Esophagus squamous epithelium (tissue), 5 donors: ENCODE measurements at regions not wholly inside any gene's neighbourhood (a gene's known extent, or its start where the extent isn't known, plus 50 kb on each side); places are given as distances from the start of the nearest gene placed in this dataset.

Experiments used
- DNase-seq: peaks from one replicate; lab custom pipeline; 2025; lab: John Stamatoyannopoulos, UW
- H3K27ac ChIP-seq, 4 donors: fragments of 200-600 bp; sonication (generic); one replicate each; pipeline ENCODE4 v1.5.1; 2016 to 2019; ENCODE audit warnings: mild to moderate bottlenecking in 1 of 4
- H3K27me3 ChIP-seq, 4 donors: fragments of 200-600 bp; sonication (generic); 1 replicate in 3 of 4; 2 replicates in 1 of 4; pipeline versions ENCODE4 v1.5.1 to v1.6.0; 2017 to 2021; ENCODE audit warnings: antibody characterized with exemption in 1 of 4
- H3K36me3 ChIP-seq, 3 donors: fragments of 200-600 bp; sonication (generic); one replicate each; pipeline ENCODE4 v1.5.1; 2016 to 2019
- H3K4me1 ChIP-seq, 3 donors: fragments of 200-600 bp; sonication (generic); one replicate each; pipeline ENCODE4 v1.5.1; 2017 to 2019
- H3K4me3 ChIP-seq, 4 donors: fragments of 200-600 bp; sonication (generic); 1 replicate in 3 of 4; 2 replicates in 1 of 4; pipeline ENCODE4 v1.5.1; 2016 to 2019; ENCODE audit warnings: mild to moderate bottlenecking in 2 of 4, moderate library complexity in 1 of 4
- H3K9me3 ChIP-seq, 3 donors: fragments of 200-600 bp; sonication (generic); one replicate each; pipeline ENCODE4 v1.5.1; 2016 to 2019
- CTCF ChIP-seq, 6 experiments: fragments of 450-650 bp in 4 of 6; fragments of 200-600 bp in 2 of 6; sonication (generic) in 2 of 6; IDR thresholded peaks; one replicate each; pipeline ENCODE4 v1.5.1; 2016 to 2019; ENCODE audit warnings: antibody characterized with exemption in 6 of 6, mild to moderate bottlenecking in 4 of 6, moderate library complexity in 4 of 6
- POLR2A ChIP-seq, 4 donors: fragments of 450-650 bp; IDR thresholded peaks; one replicate each; pipeline ENCODE4 v1.6.1; 2017; ENCODE audit warnings: antibody characterized with exemption in 4 of 4, mild to moderate bottlenecking in 4 of 4, moderate library complexity in 3 of 4
- WGBS, 2 donors: methylation state at CpG; one replicate each; pipeline ENCODE4 v1.1.5; 2018; 5-methylcytosine and 5-hydroxymethylcytosine counted together
- intact Hi-C: fragments of 100-400 bp; cut with DNase I; formaldehyde crosslinking; loops from one replicate; pipeline ENCODE4 v1.15.0; 2022
- donor health status: DM: yes; HTN: yes; CAD: no.

- H3K27me3 ChIP-seq, result no peaks in the 10 kb centered on the region
- H3K27ac ChIP-seq, result no peak overlapping the region
- intact Hi-C loops, result no loop called here
- 70 to 82% methylated on average over 1 of the region's 1 CpG for WGBS, 2 donors
- no peak for TF ChIP-seq POLR2A (IDR thresholded peaks at IDR 0.05)
- no peak for TF ChIP-seq CTCF (IDR thresholded peaks at IDR 0.05)
- H3K4me1 ChIP-seq, result no peaks in the 10 kb centered on the region
- H3K4me3 ChIP-seq, result no peak overlapping the region
- H3K36me3 ChIP-seq, result no peaks in the 10 kb centered on the region
- DNase-seq, result no peak
- H3K9me3 ChIP-seq, result peaks cover 0 to 31% (median 15%) of the 10 kb centered on the region in 3 donors
Observed at GRCh38 chr5:45799388-45799787, 103.2 kb upstream of the HCN1 start.

- no peaks in the 10 kb centered on the region for H3K36me3 ChIP-seq
- H3K9me3 ChIP-seq, result peaks cover 0 to 25% (median 15%) of the 10 kb centered on the region in 3 donors
- H3K27ac ChIP-seq, result no peak overlapping the region
- 50 to 89% methylated on average over 1 of the region's 1 CpG for WGBS, 2 donors
- H3K4me1 ChIP-seq, result no peaks in the 10 kb centered on the region
- H3K4me3 ChIP-seq, result no peak overlapping the region
- no peaks in the 10 kb centered on the region for H3K27me3 ChIP-seq
- DNase-seq, result no peak
- TF ChIP-seq CTCF (IDR thresholded peaks at IDR 0.05), result peak in 1 of 6 experiments; percentile 15
- TF ChIP-seq POLR2A (IDR thresholded peaks at IDR 0.05), result no peak
- intact Hi-C loops, result no loop called here
Observed at GRCh38 chr5:45796959-45797553, 100.9 kb upstream of the HCN1 start.

- Histone ChIP-seq H3K4me1 (no peaks in the 10 kb centered on the region), H3K9me3 (peaks cover 0 to 14% (median 12%) of the 10 kb centered on the region in 3 donors), H3K27ac (no peak overlapping the region), H3K4me3 (no peak overlapping the region), H3K27me3 (no peaks in the 10 kb centered on the region), H3K36me3 (no peaks in the 10 kb centered on the region)
- TF ChIP-seq CTCF (IDR thresholded peaks at IDR 0.05), result no peak
- no peak for TF ChIP-seq POLR2A (IDR thresholded peaks at IDR 0.05)
- WGBS, 2 donors, result 29 to 57% methylated on average over 1 of the region's 1 CpG
- intact Hi-C loops, result no loop called here
- no peak for DNase-seq
Observed at GRCh38 chr5:45795458-45795857, 99.3 kb upstream of the HCN1 start.

DNA sequence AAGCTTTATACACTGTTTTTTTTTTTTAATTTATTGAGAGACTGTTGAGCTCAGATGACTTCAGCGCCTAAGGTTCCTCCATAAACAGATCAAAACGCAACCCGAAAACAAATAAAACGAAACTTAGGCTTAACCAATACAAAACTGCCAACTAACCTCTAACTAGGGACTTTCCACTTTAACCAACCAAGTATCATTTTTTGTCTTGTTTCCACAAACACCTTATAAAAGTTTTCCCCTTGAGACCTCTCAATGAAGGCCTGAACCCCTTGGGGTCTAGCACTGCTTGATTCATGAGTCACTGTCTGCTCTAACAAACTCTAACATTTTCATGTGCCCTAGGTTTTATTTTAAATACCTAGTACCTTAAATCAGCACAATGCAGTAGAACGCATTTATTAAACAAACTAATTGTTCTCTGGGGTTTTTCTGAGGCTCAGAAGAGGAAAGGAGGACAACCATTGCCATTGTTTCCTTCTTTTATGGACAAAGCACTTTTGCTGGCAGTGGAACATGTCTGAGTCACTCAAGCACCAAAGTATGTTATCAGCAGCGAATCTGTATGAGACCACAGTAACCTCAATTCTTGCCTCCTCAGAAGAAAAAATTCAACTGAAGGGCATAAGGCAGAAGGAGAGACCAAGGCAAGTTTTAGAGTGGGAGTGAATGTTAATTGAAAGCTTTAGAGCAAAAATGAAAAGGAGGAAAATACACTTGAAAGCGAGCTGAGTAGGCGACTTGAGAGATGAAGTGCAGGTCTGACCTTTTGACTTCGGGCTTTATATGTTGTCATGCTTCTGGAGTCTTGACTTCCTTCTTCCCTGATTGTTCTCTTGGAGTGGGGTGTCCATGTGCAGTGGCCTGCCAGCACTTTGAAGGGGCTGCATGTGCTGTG lies 97.7 kb upstream of the HCN1 start:
- intact Hi-C loops, result no loop called here
- H3K9me3 ChIP-seq, result peaks cover 0 to 5% (median 5%) of the 10 kb centered on the region in 3 donors
- no peaks in the 10 kb centered on the region for H3K4me1 ChIP-seq
- DNase-seq, result no peak
- no peak overlapping the region for H3K4me3 ChIP-seq
- H3K36me3 ChIP-seq, result no peaks in the 10 kb centered on the region
- no peaks in the 10 kb centered on the region for H3K27me3 ChIP-seq
- H3K27ac ChIP-seq, result no peak overlapping the region
- 80 to 83% methylated on average over 8 to 9 of the region's 9 CpGs for WGBS, 2 donors
- no peak for TF ChIP-seq POLR2A (IDR thresholded peaks at IDR 0.05)
- no peak for TF ChIP-seq CTCF (IDR thresholded peaks at IDR 0.05)
